Mesenchymal stem cell (in vitro differentiated cells and primary cell): ENCODE measurements at regions not wholly inside any gene's neighbourhood (a gene's known extent, or its start where the extent isn't known, plus 50 kb on each side); places are given as distances from the start of the nearest gene placed in this dataset.

ENCODE experiments used
- DNase-seq: peaks from one replicate; pipeline ENCODE4 v3.0.0-alpha.2; 2013
- H2AFZ ChIP-seq: one replicate; pipeline ENCODE4 v1.6.1; 2013; ENCODE audit warnings: low read depth, mild to moderate bottlenecking, control low read depth, inconsistent platforms, low read length, moderate library complexity
- H2AK5ac ChIP-seq: 2 replicates; pipeline ENCODE4 v1.6.1; 2013; ENCODE audit warnings: low read length, moderate library complexity, mild to moderate bottlenecking, inconsistent platforms; ENCODE audit not compliant: severe bottlenecking
- H2BK120ac ChIP-seq: one replicate; pipeline ENCODE4 v1.6.1; 2013; ENCODE audit warnings: low read depth, mild to moderate bottlenecking, inconsistent platforms, low read length, moderate library complexity
- H2BK12ac ChIP-seq, 2 experiments: one replicate each; pipeline ENCODE4 v1.6.1; 2013; ENCODE audit warnings: inconsistent platforms in 2 of 2, low read length in 2 of 2, mild to moderate bottlenecking in 2 of 2, moderate library complexity in 2 of 2, control low read depth in 1 of 2
- H2BK15ac ChIP-seq: one replicate; pipeline ENCODE4 v1.6.1; 2013; ENCODE audit warnings: mild to moderate bottlenecking, low read depth, inconsistent platforms; ENCODE audit not compliant: poor library complexity, severe bottlenecking
- H2BK5ac ChIP-seq: 2 replicates; pipeline ENCODE4 v1.6.1; 2013; ENCODE audit warnings: low read depth, mild to moderate bottlenecking, low read length, control low read depth, inconsistent platforms; ENCODE audit not compliant: poor library complexity, severe bottlenecking
- H3K14ac ChIP-seq, 2 experiments: one replicate each; pipeline ENCODE4 v1.6.1; 2013; ENCODE audit warnings: inconsistent platforms in 2 of 2, low read length in 2 of 2, control low read depth in 1 of 2, mild to moderate bottlenecking in 1 of 2, moderate library complexity in 1 of 2
- H3K18ac ChIP-seq, 2 experiments: one replicate each; pipeline ENCODE4 v1.6.1; 2013; ENCODE audit warnings: inconsistent platforms in 2 of 2, low read length in 2 of 2, control low read depth in 1 of 2, low read depth in 1 of 2, mild to moderate bottlenecking in 1 of 2
- H3K23ac ChIP-seq, 2 experiments: one replicate each; pipeline ENCODE4 v1.6.1; 2013; ENCODE audit warnings: inconsistent platforms in 2 of 2, low read length in 2 of 2, mild to moderate bottlenecking in 2 of 2, moderate library complexity in 2 of 2, control low read depth in 1 of 2
- H3K27ac ChIP-seq: 2 replicates; pipeline ENCODE4 v1.5.1; 2013; ENCODE audit warnings: mild to moderate bottlenecking, moderate library complexity, low read length, control low read depth, inconsistent platforms; ENCODE audit not compliant: poor library complexity, severe bottlenecking
- H3K27me3 ChIP-seq, 2 experiments: 2 replicates each; pipeline versions ENCODE4 v1.6.1 to v1.7.0; 2013; ENCODE audit warnings: low read length in 2 of 2, mild to moderate bottlenecking in 2 of 2, moderate library complexity in 2 of 2, control low read depth in 1 of 2, inconsistent platforms in 1 of 2; ENCODE audit not compliant: control insufficient read depth in 1 of 2, insufficient read depth in 1 of 2
- H3K36me3 ChIP-seq, 2 experiments: 2 replicates each; pipeline versions ENCODE4 v1.6.1 to v1.7.0; 2013; ENCODE audit warnings: low read length in 2 of 2, control low read depth in 1 of 2, inconsistent platforms in 1 of 2, low read depth in 1 of 2, mild to moderate bottlenecking in 1 of 2; ENCODE audit not compliant: insufficient read depth in 2 of 2, control insufficient read depth in 1 of 2
- H3K4ac ChIP-seq, 2 experiments: one replicate each; pipeline ENCODE4 v1.6.1; 2013; ENCODE audit warnings: inconsistent platforms in 2 of 2, low read length in 2 of 2, mild to moderate bottlenecking in 2 of 2, moderate library complexity in 2 of 2, control low read depth in 1 of 2, low read depth in 1 of 2
- H3K4me1 ChIP-seq: 2 replicates; pipeline ENCODE4 v1.6.1; 2013; ENCODE audit warnings: low read depth, low read length, control low read depth; ENCODE audit not compliant: control insufficient read depth, insufficient read depth
- H3K4me2 ChIP-seq: 2 replicates; pipeline ENCODE4 v1.6.1; 2013; ENCODE audit warnings: low read length, mild to moderate bottlenecking, inconsistent platforms; ENCODE audit not compliant: poor library complexity, severe bottlenecking
- H3K4me3 ChIP-seq, 2 experiments: 2 replicates each; pipeline versions ENCODE4 v1.5.1 to v1.7.0; 2013; ENCODE audit warnings: low read length in 2 of 2, mild to moderate bottlenecking in 2 of 2, control low read depth in 1 of 2, low read depth in 1 of 2; ENCODE audit not compliant: insufficient read depth in 1 of 2
- H3K79me1 ChIP-seq: replicated peaks from 2 replicates; pipeline ENCODE4 v1.6.1; 2013; ENCODE audit warnings: mild to moderate bottlenecking, control low read depth, low read length, inconsistent platforms; ENCODE audit not compliant: poor library complexity, severe bottlenecking
- H3K9ac ChIP-seq: 2 replicates; pipeline ENCODE4 v1.7.0; 2013; ENCODE audit warnings: mild to moderate bottlenecking, low read length, moderate library complexity
- H3K9me3 ChIP-seq: 2 replicates; pipeline ENCODE4 v1.7.0; 2013; ENCODE audit warnings: mild to moderate bottlenecking, low read length; ENCODE audit not compliant: control insufficient read depth
- H4K8ac ChIP-seq: one replicate; pipeline ENCODE4 v1.6.1; 2013; ENCODE audit warnings: inconsistent platforms, mild to moderate bottlenecking, low read length, moderate library complexity
- H4K91ac ChIP-seq: one replicate; pipeline ENCODE4 v1.6.1; 2013; ENCODE audit warnings: mild to moderate bottlenecking, low read length, inconsistent platforms
- WGBS: methylation state at CpG from one replicate; pipeline ENCODE4 v1.1.7; 2013; ENCODE audit warnings: mixed read lengths; 5-methylcytosine and 5-hydroxymethylcytosine counted together

DNA sequence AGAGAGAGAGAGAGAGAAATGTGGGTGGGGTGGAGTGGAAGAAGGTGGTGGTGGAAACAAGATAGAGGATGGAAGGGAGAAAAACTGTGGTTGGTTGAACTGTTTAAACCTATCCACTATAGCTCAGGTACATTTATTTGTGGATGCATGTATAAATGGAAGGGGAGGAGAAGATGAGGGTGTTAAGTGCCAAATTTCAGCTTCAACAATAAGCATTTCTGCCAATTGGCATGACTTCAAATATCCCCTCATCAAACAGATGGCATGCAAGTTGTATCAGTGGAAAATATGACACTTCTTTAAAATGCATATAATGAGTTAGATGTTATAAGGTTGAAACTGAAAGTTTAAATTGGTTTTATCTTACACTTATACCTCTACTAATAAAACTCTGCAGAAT, 216.1 kb downstream of the LMBRD1 start:
- peaks cover 3% of the 10 kb centered on the region for H3K4me1 ChIP-seq
- H2BK12ac ChIP-seq, result no peak overlapping the region
- no peak overlapping the region for H2AK5ac ChIP-seq
- no peak overlapping the region for H3K4me3 ChIP-seq
- H3K23ac ChIP-seq, result no peak overlapping the region
- H3K4ac ChIP-seq, result no peak overlapping the region
- no peak overlapping the region for H2BK5ac ChIP-seq
- no peak overlapping the region for H4K8ac ChIP-seq
- H3K27me3 ChIP-seq, result no peaks in the 10 kb centered on the region
- H3K27ac ChIP-seq, result no peak overlapping the region
- no peak overlapping the region for H3K18ac ChIP-seq
- H3K79me1 ChIP-seq, result no peaks in the 10 kb centered on the region
- no peaks in the 10 kb centered on the region for H3K9me3 ChIP-seq
- no peak overlapping the region for H3K4me2 ChIP-seq
- no peak overlapping the region for H3K9ac ChIP-seq
- H2AFZ ChIP-seq, result no peak overlapping the region
- no peak for DNase-seq
- no peak overlapping the region for H2BK120ac ChIP-seq
- H3K36me3 ChIP-seq, result no peaks in the 10 kb centered on the region
- H3K14ac ChIP-seq, result no peak overlapping the region
- no peak overlapping the region for H2BK15ac ChIP-seq
- H4K91ac ChIP-seq, result no peak overlapping the region

DNA sequence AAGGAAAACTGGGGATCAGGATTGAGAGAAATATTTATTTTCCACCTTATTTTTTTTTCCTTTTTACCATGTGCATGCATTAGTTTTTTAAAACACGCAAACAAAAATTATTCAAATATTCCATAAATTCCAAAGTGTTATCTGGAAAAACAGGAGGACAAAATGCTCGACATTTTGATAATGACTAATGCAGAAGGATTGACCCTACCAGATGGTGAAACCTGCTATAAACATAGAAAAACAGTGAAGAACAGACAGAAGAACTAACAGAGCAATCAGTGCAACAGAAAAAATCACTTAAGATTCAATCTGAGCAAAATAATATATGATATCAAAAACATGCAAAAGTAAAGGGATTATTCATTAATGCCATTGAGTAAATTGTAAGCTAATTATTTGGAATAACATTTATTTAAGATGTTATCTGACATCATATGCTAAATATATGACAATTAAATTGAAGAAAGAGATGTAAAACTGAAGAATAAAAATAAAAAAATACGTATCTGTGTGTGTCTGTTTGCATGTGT, 218.4 kb downstream of the LMBRD1 start:
- Histone ChIP-seq H3K14ac (no peak overlapping the region), H3K18ac (no peak overlapping the region), H2BK12ac (no peak overlapping the region), H3K79me1 (no peaks in the 10 kb centered on the region), H2BK5ac (no peak overlapping the region), H3K4me2 (no peak overlapping the region), H3K4me3 (no peak overlapping the region), H3K9ac (no peak overlapping the region), H2AFZ (no peak overlapping the region), H4K91ac (no peak overlapping the region), H3K9me3 (no peaks in the 10 kb centered on the region), H3K4ac (no peak overlapping the region), H2BK15ac (no peak overlapping the region), H2AK5ac (no peak overlapping the region), H2BK120ac (no peak overlapping the region), H3K27ac (no peak overlapping the region), H3K4me1 (peaks cover 1% of the 10 kb centered on the region), H4K8ac (no peak overlapping the region), H3K36me3 (no peaks in the 10 kb centered on the region), H3K23ac (no peak overlapping the region), H3K27me3 (no peaks in the 10 kb centered on the region)
- DNase-seq, result peak; percentile 28
- 57% methylated on average over 1 of the region's 3 CpGs for WGBS

DNA sequence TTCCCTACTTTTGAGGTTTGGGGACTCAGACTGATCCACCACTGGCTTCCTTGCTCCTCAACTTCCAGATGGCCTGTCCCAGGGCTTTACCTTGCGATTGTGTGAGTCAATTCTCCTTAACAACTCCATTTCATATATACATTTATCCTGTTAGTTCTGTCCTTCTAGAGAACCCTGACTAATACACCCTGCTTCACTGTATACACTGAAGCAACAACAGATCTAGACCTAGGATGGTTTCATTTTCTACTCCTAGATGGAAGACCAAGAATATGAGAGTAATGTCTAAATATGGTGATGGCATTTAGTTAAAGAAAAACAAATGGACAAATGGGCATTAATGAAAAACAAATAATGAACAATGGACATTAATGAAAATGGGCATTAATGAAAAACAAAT, 225.6 kb downstream of the LMBRD1 start:
- 85% methylated on average over 1 of the region's 1 CpG for WGBS
- Histone ChIP-seq H2AK5ac (no peak overlapping the region), H3K14ac (no peak overlapping the region), H3K23ac (no peak overlapping the region), H3K4me1 (no peaks in the 10 kb centered on the region), H2AFZ (no peak overlapping the region), H3K79me1 (no peaks in the 10 kb centered on the region), H3K4me2 (no peak overlapping the region), H2BK15ac (no peak overlapping the region), H3K4me3 (no peak overlapping the region), H4K91ac (no peak overlapping the region), H2BK12ac (peak overlapping the region in 1 of 2 experiments; percentile 46), H3K18ac (no peak overlapping the region), H2BK120ac (no peak overlapping the region), H2BK5ac (no peak overlapping the region), H3K27ac (no peak overlapping the region), H4K8ac (no peak overlapping the region), H3K9ac (no peak overlapping the region), H3K36me3 (no peaks in the 10 kb centered on the region), H3K27me3 (no peaks in the 10 kb centered on the region), H3K9me3 (peaks cover 33% of the 10 kb centered on the region), H3K4ac (no peak overlapping the region)
- DNase-seq, result no peak

DNA sequence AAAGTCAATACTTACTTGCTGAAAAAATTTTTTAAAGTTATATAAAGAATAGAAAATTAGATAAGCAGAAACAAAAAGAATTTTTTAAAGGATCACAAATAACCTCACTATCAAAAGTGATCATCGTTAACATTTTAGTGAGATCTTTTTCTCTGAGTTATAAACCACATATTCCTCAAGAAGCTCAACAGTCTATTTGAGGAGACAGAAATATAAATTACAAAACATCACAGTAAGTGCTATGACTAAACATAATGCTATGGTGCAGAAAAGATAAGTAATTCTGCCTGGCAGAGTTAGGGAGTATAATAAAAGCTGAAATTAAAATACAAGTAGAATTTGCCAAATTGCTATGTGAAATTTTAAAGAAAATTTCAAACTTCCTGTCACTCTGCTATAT, 226.7 kb downstream of the LMBRD1 start:
- H2BK15ac ChIP-seq, result no peak overlapping the region
- no peak overlapping the region for H3K14ac ChIP-seq
- no peak overlapping the region for H3K27ac ChIP-seq
- no peak overlapping the region for H2BK5ac ChIP-seq
- no peak overlapping the region for H3K4me2 ChIP-seq
- no peak overlapping the region for H2AK5ac ChIP-seq
- no peaks in the 10 kb centered on the region for H3K4me1 ChIP-seq
- no peak overlapping the region for H3K23ac ChIP-seq
- H2BK120ac ChIP-seq, result no peak overlapping the region
- H2BK12ac ChIP-seq, result no peak overlapping the region
- H3K9ac ChIP-seq, result no peak overlapping the region
- H3K4me3 ChIP-seq, result no peak overlapping the region
- WGBS, result 75% methylated on average over 1 of the region's 1 CpG
- no peaks in the 10 kb centered on the region for H3K27me3 ChIP-seq
- H3K18ac ChIP-seq, result no peak overlapping the region
- no peaks in the 10 kb centered on the region for H3K36me3 ChIP-seq
- H3K9me3 ChIP-seq, result peaks cover 35% of the 10 kb centered on the region
- no peak overlapping the region for H2AFZ ChIP-seq
- H4K8ac ChIP-seq, result no peak overlapping the region
- DNase-seq, result peak; percentile 54
- no peak overlapping the region for H4K91ac ChIP-seq
- H3K79me1 ChIP-seq, result no peaks in the 10 kb centered on the region
- H3K4ac ChIP-seq, result no peak overlapping the region
